NCI-H1092 (cell line): ENCODE measurements at regions not wholly inside any gene's neighbourhood (a gene's known extent, or its start where the extent isn't known, plus 50 kb on each side); places are given as distances from the start of the nearest gene placed in this dataset.

ENCODE experiments used
- DNase-seq: peaks from one replicate; lab custom pipeline; 2025; lab: John Stamatoyannopoulos, UW

- DNase-seq: no peak
These were observed 62.6 kb downstream of the MIS18A start for GRCh38 chr21:32216293-32216692.

- no peak for DNase-seq
These were observed 63.6 kb downstream of the MIS18A start for GRCh38 chr21:32215306-32215685.

GRCh38 chr21:32214654-32215305 is 64.1 kb downstream of the MIS18A start:
- DNase-seq: no peak

- no peak for DNase-seq
These were observed 66.7 kb downstream of the MIS18A start for GRCh38 chr21:32212116-32212515.

- no peak for DNase-seq
These were observed 67.5 kb downstream of the MIS18A start for GRCh38 chr21:32211306-32211705.

GRCh38 chr21:32209580-32209979 is 69.3 kb downstream of the MIS18A start:
- DNase-seq: no peak

- DNase-seq: peak; percentile 48
These were observed 71.5 kb downstream of the MIS18A start for GRCh38 chr21:32207406-32207716.

GRCh38 chr21:32206631-32207405 is 72.0 kb downstream of the MIS18A start:
- DNase-seq: no peak

GRCh38 chr21:32203877-32204480 is 74.9 kb downstream of the MIS18A start:
- DNase-seq: no peak

- DNase-seq: no peak
These were observed 78.8 kb downstream of the MIS18A start for GRCh38 chr21:32200029-32200428.

- no peak for DNase-seq
These were observed 80.5 kb downstream of the MIS18A start for GRCh38 chr21:32198384-32198783.

- DNase-seq: peak; percentile 48
These were observed 81.0 kb downstream of the MIS18A start for GRCh38 chr21:32197896-32198295.

GRCh38 chr21:32196001-32196400 is 82.8 kb downstream of the MIS18A start:
- no peak for DNase-seq

GRCh38 chr21:32193098-32193465 is 85.8 kb downstream of the MIS18A start:
- DNase-seq: no peak

GRCh38 chr21:32192291-32193097 is 86.4 kb downstream of the MIS18A start:
- no peak for DNase-seq

GRCh38 chr21:32190493-32191144 is 88.2 kb downstream of the MIS18A start:
- DNase-seq: no peak

- no peak for DNase-seq
These were observed 89.0 kb downstream of the MIS18A start for GRCh38 chr21:32189688-32190483.

- peak; percentile 8 for DNase-seq
These were observed 92.0 kb downstream of the MIS18A start for GRCh38 chr21:32186804-32187203.

- DNase-seq: no peak
These were observed 93.1 kb downstream of the MIS18A start for GRCh38 chr21:32185726-32186125.

GRCh38 chr21:32185103-32185502 is 93.7 kb downstream of the MIS18A start:
- DNase-seq: no peak

- no peak for DNase-seq
These were observed 94.4 kb downstream of the MIS18A start for GRCh38 chr21:32184485-32184884.
